H1 (cell line): ENCODE measurements at regions not wholly inside any gene's neighbourhood (a gene's known extent, or its start where the extent isn't known, plus 50 kb on each side); places are given as distances from the start of the nearest gene placed in this dataset.

Experiments used
- CTCF ChIA-PET: fragments of 300-600 bp; sonication (Branson Sonifier 250); formaldehyde crosslinking; loops from one replicate; lab custom pipeline; 2021; ENCODE audit not compliant: partially characterized antibody; lab: Charles Lee
- POLR2A ChIA-PET: fragments of 300-600 bp; sonication (Branson Sonifier 250); formaldehyde crosslinking; loops from one replicate; lab custom pipeline; 2021; ENCODE audit warnings: inconsistent platforms; ENCODE audit not compliant: partially characterized antibody; lab: Charles Lee
- DNase-seq, 2 experiments: peaks; one replicate each; pipeline versions ENCODE4 v3.0.0 to v3.0.0-alpha.2; 2010 to 2022; ENCODE audit warnings: low spot score in 2 of 2, low read depth in 1 of 2, mixed read lengths in 1 of 2
- FAIRE-seq: peaks from 2 replicates; lab custom pipeline; 2011; peaks lifted over from hg19 to GRCh38; lab: Jason Lieb, UNC
- H2AFZ ChIP-seq: 2 replicates; pipeline ENCODE4 v1.8.1; 2012; ENCODE audit warnings: low read length, inconsistent platforms
- H2AK5ac ChIP-seq: 2 replicates; pipeline ENCODE4 v1.6.1; 2013; ENCODE audit warnings: low read depth, low read length
- H2BK120ac ChIP-seq: replicated peaks from 2 replicates; pipeline ENCODE3; 2013; ENCODE audit warnings: low read depth, low read length, inconsistent platforms
- H2BK12ac ChIP-seq: 2 replicates; pipeline ENCODE4 v1.6.1; 2013; ENCODE audit warnings: low read depth, low read length
- H2BK15ac ChIP-seq: 2 replicates; pipeline ENCODE4 v1.6.1; 2013; ENCODE audit warnings: low read length
- H2BK20ac ChIP-seq: 2 replicates; pipeline ENCODE4 v1.6.1; 2013; ENCODE audit warnings: low read length
- H2BK5ac ChIP-seq: 2 replicates; pipeline ENCODE4 v1.6.1; 2013; ENCODE audit warnings: low read depth, low read length
- H3K14ac ChIP-seq: 2 replicates; pipeline ENCODE4 v1.6.1; 2013; ENCODE audit warnings: inconsistent platforms; ENCODE audit not compliant: insufficient read length
- H3K18ac ChIP-seq: 2 replicates; pipeline ENCODE4 v1.6.1; 2013; ENCODE audit warnings: low read length; ENCODE audit errors: extremely low read depth
- H3K23ac ChIP-seq: 2 replicates; pipeline ENCODE4 v1.6.1; 2013; ENCODE audit warnings: inconsistent platforms; ENCODE audit not compliant: insufficient read length
- H3K23me2 ChIP-seq: 2 replicates; pipeline ENCODE4 v1.6.1; 2013; ENCODE audit warnings: low read depth, low read length
- H3K27ac ChIP-seq: 2 replicates; pipeline ENCODE4 v1.6.1; 2011; ENCODE audit warnings: low read depth, low read length, inconsistent platforms
- H3K27me3 ChIP-seq, 4 experiments: replicated peaks in 1 of 4; 1 replicate in 1 of 4; 2 replicates in 3 of 4; pipeline versions ENCODE4 v1.6.1 to v1.8.1; 2011 to 2013; ENCODE audit warnings: low read length in 3 of 4, mild to moderate bottlenecking in 3 of 4, inconsistent platforms in 2 of 4, mixed read lengths in 2 of 4, moderate library complexity in 1 of 4; ENCODE audit not compliant: control insufficient read depth in 3 of 4, insufficient read depth in 3 of 4; ENCODE audit errors: extremely low read depth in 1 of 4
- H3K36me3 ChIP-seq, 4 experiments: 2 replicates each; pipeline versions ENCODE4 v1.6.1 to v1.8.1; 2011 to 2013; ENCODE audit warnings: mild to moderate bottlenecking in 4 of 4, low read length in 3 of 4, moderate library complexity in 2 of 4, control low read depth in 1 of 4, inconsistent platforms in 1 of 4; ENCODE audit not compliant: insufficient read depth in 4 of 4, control insufficient read depth in 2 of 4
- H3K4ac ChIP-seq: replicated peaks from 2 replicates; pipeline ENCODE3; 2013; ENCODE audit warnings: low read length, low read depth, mixed read lengths, inconsistent platforms; ENCODE audit not compliant: insufficient read length
- H3K4me1 ChIP-seq, 4 experiments: replicated peaks in 1 of 4; 1 replicate in 1 of 4; 2 replicates in 3 of 4; pipeline versions ENCODE4 v1.6.1 to v1.8.1; 2011 to 2013; ENCODE audit warnings: low read length in 3 of 4, inconsistent platforms in 2 of 4, mixed read lengths in 1 of 4; ENCODE audit not compliant: insufficient read depth in 4 of 4, control insufficient read depth in 3 of 4
- H3K4me2 ChIP-seq, 2 experiments: 2 replicates each; pipeline versions ENCODE4 v1.6.1 to v1.8.1; 2011 to 2013; ENCODE audit warnings: low read depth in 2 of 2, low read length in 2 of 2, control low read depth in 1 of 2, inconsistent platforms in 1 of 2, mild to moderate bottlenecking in 1 of 2; ENCODE audit not compliant: insufficient read depth in 1 of 2
- H3K4me3 ChIP-seq, 4 experiments: fragments of 200-600, 300-600 bp in 1 of 4; sonication (generic), shearing (Covaris generic), sonication (Bioruptor Twin) in 1 of 4; 2 replicates each; pipeline versions ENCODE4 v1.5.1 to v1.8.1; 2011 to 2016; ENCODE audit warnings: low read length in 4 of 4, low read depth in 3 of 4, control low read depth in 2 of 4, inconsistent platforms in 2 of 4, mild to moderate bottlenecking in 2 of 4, mixed read lengths in 1 of 4, moderate library complexity in 1 of 4; ENCODE audit not compliant: insufficient read depth in 2 of 4; ENCODE audit errors: extremely low read depth in 1 of 4
- H3K56ac ChIP-seq: replicated peaks from 2 replicates; pipeline ENCODE3; 2013; ENCODE audit warnings: low read depth, mild to moderate bottlenecking, mixed read lengths, low read length, inconsistent platforms; ENCODE audit not compliant: insufficient read length
- H3K79me1 ChIP-seq: 2 replicates; pipeline ENCODE4 v1.6.1; 2013; ENCODE audit warnings: low read depth, low read length, control low read depth
- H3K79me2 ChIP-seq, 2 experiments: 2 replicates each; pipeline versions ENCODE4 v1.6.1 to v1.8.1; 2012 to 2013; ENCODE audit warnings: low read length in 2 of 2, mild to moderate bottlenecking in 2 of 2, inconsistent platforms in 1 of 2; ENCODE audit not compliant: insufficient read depth in 2 of 2, control insufficient read depth in 1 of 2
- H3K9ac ChIP-seq, 4 experiments: replicated peaks in 1 of 4; 1 replicate in 1 of 4; 2 replicates in 3 of 4; pipeline versions ENCODE4 v1.6.1 to v1.8.1; 2011 to 2013; ENCODE audit warnings: low read depth in 3 of 4, low read length in 3 of 4, control low read depth in 2 of 4, mild to moderate bottlenecking in 2 of 4, moderate library complexity in 2 of 4, inconsistent platforms in 1 of 4; ENCODE audit errors: extremely low read depth in 1 of 4
- H3K9me3 ChIP-seq, 2 experiments: 2 replicates each; pipeline versions ENCODE4 v1.6.1 to v1.8.1; 2012 to 2013; ENCODE audit warnings: mild to moderate bottlenecking in 2 of 2, moderate library complexity in 2 of 2, control low read depth in 1 of 2, inconsistent platforms in 1 of 2, low read depth in 1 of 2, low read length in 1 of 2, mixed read lengths in 1 of 2; ENCODE audit not compliant: insufficient read depth in 2 of 2
- H4K20me1 ChIP-seq, 2 experiments: replicated peaks in 1 of 2; 2 replicates each; pipeline versions ENCODE3 to v1.8.1; 2011 to 2013; ENCODE audit warnings: inconsistent platforms in 2 of 2, low read length in 2 of 2, mild to moderate bottlenecking in 1 of 2; ENCODE audit not compliant: insufficient read depth in 2 of 2, control insufficient read depth in 1 of 2
- H4K5ac ChIP-seq: 2 replicates; pipeline ENCODE4 v1.6.1; 2013; ENCODE audit warnings: low read length, low read depth, mixed read lengths, inconsistent platforms; ENCODE audit not compliant: insufficient read length
- H4K8ac ChIP-seq: 2 replicates; pipeline ENCODE4 v1.8.0; 2013; ENCODE audit warnings: mild to moderate bottlenecking, moderate library complexity, low read length, inconsistent platforms; ENCODE audit not compliant: insufficient read depth; ENCODE audit errors: extremely low read depth
- H4K91ac ChIP-seq: replicated peaks from 2 replicates; pipeline ENCODE3; 2013; ENCODE audit warnings: low read length, mixed read lengths, inconsistent platforms; ENCODE audit not compliant: insufficient read length
- JUND ChIP-seq: IDR thresholded peaks from 2 replicates; pipeline ENCODE4 v1.6.1; 2011; ENCODE audit warnings: mild to moderate bottlenecking, improper control_type of control experiment, low read length
- WGBS, 2 experiments: shearing (Covaris generic) in 1 of 2; methylation state at CpG; one replicate each; pipeline versions ENCODE4 v1.1.6 to v1.1.7; 2013 to 2015; ENCODE audit warnings: low lambda C conversion rate in 2 of 2, mixed read lengths in 2 of 2, inconsistent platforms in 1 of 2, low coverage in 1 of 2, missing lambda C conversion rate in 1 of 2; ENCODE audit not compliant: insufficient replicate concordance in 2 of 2, insufficient coverage in 1 of 2, insufficient read length in 1 of 2; ENCODE audit errors: extremely low coverage in 1 of 2, missing lambda C conversion rate in 1 of 2; 5-methylcytosine and 5-hydroxymethylcytosine counted together

DNA sequence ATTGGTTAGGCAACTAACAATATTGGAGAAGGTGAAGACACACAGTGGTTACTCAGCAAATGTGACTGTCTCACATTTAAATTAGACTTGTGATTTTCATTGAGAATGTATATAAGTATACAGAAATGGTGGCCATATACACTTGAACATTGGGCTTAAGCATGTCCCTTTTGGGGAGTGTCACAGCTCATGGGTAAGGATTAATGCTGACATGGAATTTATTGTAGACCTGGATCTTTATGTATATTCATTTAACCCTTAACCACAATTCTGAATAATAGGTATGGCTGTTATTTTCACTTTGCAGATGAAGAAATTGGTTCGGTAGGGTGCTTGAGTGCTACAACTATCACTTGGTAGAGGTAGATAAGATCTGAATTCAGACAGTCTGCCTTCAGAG lies 95.5 kb upstream of the WDFY3 start:
- Histone ChIP-seq H3K14ac (no peak overlapping the region), H2BK12ac (no peak overlapping the region), H3K79me2 (no peaks in the 10 kb centered on the region), H4K91ac (no peak overlapping the region), H3K56ac (no peak overlapping the region), H2BK5ac (no peak overlapping the region), H3K27me3 (no peaks in the 10 kb centered on the region), H3K4me1 (no peaks in the 10 kb centered on the region; a peak in 1 of 7 replicates), H2BK15ac (no peak overlapping the region), H3K9me3 (no peaks in the 10 kb centered on the region), H2BK20ac (no peak overlapping the region), H2AFZ (no peak overlapping the region), H4K8ac (no peak overlapping the region), H2AK5ac (no peak overlapping the region), H3K23me2 (no peaks in the 10 kb centered on the region), H3K23ac (no peak overlapping the region), H3K4me2 (no peak overlapping the region), H4K20me1 (no peaks in the 10 kb centered on the region), H3K4ac (no peak overlapping the region), H2BK120ac (no peak overlapping the region), H3K9ac (no peak overlapping the region), H3K27ac (no peak overlapping the region), H3K79me1 (no peaks in the 10 kb centered on the region), H3K18ac (no peak overlapping the region), H4K5ac (no peak overlapping the region), H3K4me3 (no peak overlapping the region), H3K36me3 (no peaks in the 10 kb centered on the region)
- ChIA-PET POLR2A (no interaction called here), CTCF (interaction anchor here (0.8 kb wide), 1 partner anchor 66 kb away, joined by 3 read pairs; no protein-coding TSS in a partner anchor)
- FAIRE-seq (no peak), DNase-seq (no peak)
- TF ChIP-seq JUND, result no peak
- 100% methylated on average over 1 of the region's 1 CpG; no CpG with 5 or more reads in 1 of the 2 experiments for WGBS, 2 experiments
